NCI-H2171 (cell line): ENCODE measurements at regions not wholly inside any gene's neighbourhood (a gene's known extent, or its start where the extent isn't known, plus 50 kb on each side); places are given as distances from the start of the nearest gene placed in this dataset.
"Not testable (repeated sequence)": the region's sequence is repeated elsewhere in the genome, so short reads cannot be mapped to it uniquely, and the experiment has no call there.

ENCODE experiments used
- DNase-seq: peaks from one replicate; lab custom pipeline; 2025; lab: John Stamatoyannopoulos, UW

DNA sequence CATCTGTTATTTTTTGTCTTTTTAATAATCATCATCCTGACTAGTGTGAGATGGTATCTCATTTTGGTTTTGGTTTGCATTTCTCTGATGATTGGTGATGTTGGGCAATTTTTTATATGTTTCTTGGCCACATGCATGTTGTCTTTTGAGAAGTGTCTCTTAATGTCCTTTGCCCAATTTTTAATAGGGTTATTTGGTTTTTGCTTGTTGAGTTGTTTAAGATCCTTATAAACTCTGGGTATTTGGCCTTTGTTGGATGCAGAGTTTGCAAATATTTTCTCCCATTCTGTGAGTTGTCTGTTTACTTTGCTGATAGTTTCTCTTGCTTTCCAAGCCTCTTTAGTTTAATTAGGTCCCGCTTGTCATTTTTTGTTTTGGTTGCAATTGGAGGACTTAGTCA, 152.1 kb upstream of the MED14 start:
- DNase-seq, result no peak

DNA sequence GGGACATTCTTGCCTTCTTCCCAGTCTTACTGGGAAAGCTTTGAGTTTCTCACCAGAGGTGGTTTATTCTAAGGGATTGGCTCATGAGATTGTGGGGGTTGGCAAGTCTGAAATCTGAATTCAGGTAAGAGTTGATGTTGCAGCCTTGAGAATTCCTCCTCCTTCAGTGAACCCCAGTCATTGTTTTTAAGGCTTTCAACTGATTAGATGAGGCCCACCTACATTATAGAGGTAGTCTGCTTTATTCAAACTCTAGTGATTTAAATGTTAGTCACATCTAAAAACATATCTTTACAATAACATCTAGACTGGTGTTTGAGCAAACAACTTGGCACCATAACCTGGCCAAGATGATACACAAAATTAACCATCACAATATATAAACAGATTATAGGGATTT, 156.5 kb upstream of the MED14 start:
- DNase-seq, result no peak

DNA sequence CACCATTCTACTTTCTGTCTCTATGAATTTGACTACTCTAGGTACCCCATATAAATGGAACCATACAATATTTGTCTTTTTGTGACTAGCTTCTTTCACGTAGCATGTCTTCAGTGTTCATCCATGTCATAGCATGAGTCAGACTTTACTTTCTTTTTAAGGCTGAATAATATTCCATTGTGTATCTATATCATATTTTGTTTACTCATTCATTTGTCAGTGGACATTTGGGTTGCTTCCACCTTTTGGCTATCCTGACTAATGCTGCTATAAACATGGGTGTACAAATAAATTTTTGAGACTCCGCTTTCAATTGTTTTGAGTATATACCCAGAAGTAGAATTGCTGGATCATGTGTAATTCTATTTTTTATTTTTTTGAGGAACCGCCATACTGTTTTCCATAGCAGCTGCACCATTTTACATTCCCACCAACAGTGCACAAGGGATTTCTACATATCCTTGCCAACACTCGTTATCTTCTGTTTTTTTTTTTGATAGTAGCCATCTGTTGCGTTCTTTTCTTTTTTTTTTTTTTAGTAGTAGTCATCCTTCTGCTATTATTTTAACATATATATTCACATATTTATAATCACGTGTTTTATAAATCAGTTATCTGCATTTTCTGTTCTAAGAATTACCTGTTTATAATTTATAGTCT, 158.0 kb upstream of the MED14 start:
- DNase-seq, result peak; percentile 48

DNA sequence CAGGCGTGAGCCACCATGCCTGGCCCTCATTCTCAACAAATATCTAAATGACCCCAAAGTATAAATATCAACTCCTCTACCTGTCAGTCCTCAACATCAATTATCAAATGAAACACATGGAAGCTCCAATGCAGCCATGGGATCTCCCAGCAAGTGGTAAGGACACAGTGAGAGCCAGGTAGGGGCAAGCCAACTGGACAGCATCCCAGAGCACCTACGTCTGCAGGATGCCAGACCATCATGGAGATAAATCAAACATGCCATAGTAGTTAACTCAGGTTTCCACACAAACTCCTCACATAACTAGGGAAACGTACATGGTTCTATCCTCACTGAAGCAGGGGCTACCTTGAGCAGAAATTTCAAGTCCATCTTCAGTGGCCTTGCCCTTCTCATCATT, 159.9 kb upstream of the MED14 start:
- no peak for DNase-seq

DNA sequence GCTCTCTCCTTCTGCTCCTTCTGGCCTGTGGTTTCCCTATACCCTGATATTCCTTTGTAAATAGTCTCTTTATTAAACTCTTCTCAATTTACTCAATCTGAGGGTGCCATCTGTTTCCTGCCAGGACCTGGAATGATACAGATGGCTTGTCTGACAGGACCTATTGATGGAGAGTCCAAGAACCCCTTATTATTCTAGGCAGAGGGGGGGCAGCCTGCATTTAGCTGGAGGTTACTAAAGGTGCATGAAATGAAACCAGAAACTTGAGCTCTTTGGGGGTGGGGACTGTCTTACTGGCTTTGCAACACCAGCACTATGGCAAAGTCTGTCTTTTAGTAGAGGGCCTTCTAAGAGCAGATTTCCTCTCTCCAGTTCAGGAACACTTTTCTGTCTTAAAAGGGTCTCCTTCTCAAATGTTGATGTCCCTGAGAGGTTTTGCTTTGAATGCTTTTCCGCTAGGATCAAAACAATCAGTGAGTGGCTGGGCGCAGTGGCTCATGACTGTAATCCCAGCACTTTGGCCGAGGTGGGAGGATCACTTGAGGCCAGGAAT, 162.5 kb upstream of the MED14 start:
- peak; percentile 86 for DNase-seq

DNA sequence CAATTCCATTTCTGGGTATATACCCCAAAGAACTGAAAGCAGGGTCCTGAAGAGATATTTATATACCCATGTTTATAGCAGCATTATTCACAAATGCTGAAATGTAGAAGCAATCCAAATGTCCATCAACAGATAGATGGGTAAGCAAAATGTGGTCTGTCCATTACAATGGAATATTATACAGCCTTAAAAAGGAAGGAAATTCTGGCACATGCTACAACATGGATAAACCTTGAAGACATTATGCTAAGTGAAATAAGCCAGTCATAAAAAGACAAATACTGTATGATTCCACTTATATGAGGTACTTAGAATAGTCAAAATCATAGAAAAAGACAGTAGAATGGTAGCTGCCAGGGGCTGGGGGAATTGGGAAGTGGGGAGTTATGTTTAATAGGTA, 169.4 kb upstream of the MED14 start:
- not testable (repeated sequence) for DNase-seq

DNA sequence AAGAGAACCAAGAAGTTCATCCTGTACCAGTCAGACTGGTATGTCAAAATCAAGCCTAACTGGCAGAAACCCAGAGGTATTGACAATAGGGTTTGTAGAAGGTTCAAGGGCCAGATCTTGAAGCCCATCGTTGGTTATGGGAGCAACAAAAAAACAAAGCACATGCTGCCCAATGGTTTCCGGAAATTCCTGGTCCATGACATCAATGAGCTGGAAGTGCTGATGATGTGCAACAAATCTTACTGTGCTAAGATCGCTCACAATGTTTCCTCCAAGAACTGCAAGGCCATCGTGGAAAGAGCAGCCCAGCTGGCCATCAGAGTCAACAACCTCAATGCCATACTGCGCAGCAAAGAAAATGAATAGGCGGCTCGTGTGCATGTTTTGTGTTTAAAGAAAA, 172.7 kb upstream of the MED14 start:
- DNase-seq, result no peak

DNA sequence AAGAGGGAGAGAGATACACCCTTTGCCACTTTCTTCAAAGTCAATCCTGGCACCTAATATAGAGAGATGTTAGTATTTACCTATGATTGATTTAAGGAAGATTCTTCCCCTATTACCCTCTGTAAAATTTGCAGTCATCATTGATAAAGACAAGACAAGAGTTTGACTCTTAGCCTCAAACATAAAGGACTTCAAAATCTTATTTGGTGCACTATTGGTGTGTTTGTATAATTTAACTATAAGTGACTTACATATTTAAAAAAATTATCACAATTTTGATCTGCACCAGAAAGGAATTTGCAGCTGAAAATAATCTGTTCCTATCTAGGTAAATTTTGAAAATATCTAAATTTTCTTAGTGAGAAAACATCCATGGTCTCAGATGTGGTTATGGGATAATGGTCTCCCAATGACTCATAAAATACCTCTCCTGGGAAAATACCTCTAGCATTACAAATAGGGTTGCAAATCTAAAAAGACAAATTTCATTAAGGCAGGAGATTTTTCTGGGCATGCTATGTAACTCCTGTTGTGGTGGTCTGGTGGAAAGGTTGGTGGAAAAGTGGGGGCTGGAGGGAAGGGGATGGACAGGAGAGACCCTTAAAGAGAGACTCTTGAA, 173.6 kb upstream of the MED14 start:
- no peak for DNase-seq

DNA sequence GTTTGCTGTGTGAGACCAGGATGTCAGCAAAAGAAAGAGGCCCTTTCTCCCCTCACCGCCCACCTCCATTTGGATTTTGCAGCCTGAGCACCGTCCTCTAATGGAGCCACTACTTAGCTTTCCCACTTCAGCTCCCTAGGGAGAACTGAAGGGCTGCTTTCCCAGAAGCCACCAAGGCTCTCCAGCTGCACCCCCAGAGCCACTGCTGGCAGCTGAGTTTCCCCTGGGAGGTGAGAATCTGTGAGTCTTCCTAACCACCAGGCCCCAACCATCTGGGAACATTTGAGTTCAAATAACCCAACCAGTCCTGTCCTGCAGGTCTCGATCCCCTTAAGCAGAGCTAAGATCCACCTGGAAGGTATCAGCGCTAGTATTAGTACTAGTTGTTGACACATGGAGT, 173.1 kb upstream of the USP9X start:
- peak; percentile 91 for DNase-seq

DNA sequence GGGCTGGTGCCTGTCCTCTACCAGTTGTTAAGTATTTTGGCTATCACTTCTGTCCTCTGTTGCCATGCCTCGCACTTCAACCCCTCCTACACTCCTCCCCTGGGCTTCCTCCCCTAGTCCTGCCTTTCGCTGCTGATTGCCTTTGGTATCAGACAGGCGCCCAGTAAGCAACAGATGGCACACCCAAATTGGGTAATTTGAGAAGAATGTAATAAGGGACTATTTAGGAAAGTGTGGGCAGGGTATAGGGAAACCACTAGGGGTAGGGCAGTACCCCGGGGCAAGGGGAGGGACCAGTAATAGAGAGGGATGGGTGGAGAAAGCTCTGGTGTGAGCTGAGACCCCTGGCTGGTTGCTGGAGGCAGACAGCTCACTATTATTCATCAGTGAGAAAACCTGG, 172.7 kb upstream of the USP9X start:
- peak; percentile 84 for DNase-seq

DNA sequence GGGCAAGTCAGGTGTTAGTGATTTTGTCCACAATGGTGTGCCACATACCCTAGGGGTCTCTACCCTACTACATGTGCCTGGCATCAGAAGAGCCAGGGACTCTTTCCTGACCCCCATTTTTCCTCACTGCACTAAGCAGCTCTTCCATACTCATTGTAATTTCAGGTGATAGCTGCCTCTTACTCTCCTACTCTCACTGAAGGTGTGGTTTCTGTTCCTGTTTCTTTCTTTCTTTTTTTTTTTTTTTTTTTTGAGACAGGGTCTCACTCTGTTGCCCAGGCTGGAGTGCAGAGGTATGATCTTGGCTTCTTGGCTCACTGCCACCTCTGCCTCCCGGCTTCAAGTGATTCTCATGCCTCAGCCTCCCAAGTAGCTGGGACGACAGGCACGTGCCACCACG, 164.9 kb upstream of the USP9X start:
- DNase-seq, result no peak

DNA sequence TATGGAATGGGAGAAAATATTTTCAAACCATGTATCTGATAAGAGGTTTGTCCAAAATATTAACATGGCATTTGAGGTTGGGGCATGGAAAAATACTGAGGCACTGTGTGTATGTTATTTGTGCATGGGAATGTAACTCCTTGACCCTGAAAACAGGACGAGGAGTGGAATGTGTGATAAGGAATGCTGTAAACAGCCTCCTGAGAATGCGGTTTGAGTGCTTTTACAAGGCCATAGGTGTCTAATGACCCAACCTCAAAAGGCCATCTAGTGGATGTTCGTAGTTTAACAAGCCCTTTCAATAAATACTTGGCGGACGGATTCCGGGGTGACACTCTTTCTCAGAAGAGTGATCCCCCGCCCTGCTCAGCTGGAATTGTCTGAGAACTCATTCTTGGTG, 162.9 kb upstream of the USP9X start:
- DNase-seq, result no peak

DNA sequence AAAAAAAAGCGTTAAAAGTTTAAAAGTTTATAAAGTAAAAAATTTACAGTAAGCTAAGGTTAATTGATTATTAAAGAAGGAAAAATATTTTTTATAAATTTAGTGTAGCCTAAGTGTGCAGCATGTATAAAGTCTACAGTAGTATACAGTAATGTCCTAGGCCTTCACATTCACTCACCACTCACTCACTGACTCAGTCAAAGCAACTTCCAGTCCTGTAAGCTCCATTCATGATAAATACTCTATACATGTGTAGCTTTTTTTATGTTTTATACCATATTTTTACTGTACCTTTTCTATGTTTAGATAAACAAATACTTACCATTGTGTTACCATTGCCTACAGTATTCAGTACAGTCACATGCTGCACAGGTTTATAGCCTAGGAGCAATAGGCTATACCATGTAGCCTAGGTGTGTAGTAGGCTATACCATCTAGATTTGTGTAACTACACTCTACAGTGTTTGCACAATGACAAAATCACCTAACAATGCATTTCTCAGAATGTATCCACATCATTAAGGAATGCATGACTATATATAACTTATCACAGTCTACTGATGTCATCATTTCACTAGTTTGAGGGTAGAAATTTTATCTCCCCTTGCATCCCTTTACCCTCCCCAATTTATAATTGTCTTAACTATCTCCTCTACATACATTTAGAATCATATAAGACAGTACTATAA, 158.4 kb upstream of the USP9X start:
- DNase-seq, result not testable (repeated sequence)

DNA sequence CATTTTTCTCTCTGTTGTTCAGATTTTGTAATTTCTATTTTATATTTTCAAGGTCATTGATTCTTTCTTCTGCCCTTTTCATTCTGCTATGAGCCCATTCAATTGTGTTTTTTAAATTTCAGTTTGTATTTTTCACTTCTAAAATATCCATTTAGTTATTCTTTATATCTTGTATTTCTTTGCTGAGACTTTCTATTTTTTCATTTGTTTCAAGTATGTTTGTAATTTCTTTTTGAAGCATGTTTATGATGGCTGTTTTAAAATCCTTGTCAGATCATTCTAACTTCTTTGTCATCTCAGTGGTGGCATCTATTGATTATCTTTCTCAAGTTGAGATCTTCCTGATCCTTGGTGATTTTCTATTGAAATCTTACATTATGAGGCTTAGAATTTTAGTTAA, 157.2 kb upstream of the USP9X start:
- DNase-seq, result no peak

DNA sequence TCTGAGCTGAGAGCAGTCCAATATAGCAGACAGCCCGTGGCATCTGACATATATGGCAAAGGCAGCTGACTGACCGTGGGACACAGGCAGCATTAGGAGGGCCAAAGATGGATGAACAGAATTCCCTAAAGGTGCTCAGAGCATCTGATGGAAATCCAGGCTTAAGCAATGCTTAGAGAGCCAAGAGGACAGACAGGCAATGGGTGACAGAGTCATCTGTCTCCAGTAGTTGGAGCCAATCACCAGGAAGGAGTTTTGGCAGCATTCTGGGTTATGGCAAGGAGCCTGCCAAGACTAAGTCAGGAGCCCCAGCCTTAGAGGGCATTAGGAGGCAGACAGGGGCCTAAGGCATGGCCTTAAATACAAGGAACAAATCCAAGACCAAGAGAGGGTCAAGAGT, 153.3 kb upstream of the USP9X start:
- no peak for DNase-seq

DNA sequence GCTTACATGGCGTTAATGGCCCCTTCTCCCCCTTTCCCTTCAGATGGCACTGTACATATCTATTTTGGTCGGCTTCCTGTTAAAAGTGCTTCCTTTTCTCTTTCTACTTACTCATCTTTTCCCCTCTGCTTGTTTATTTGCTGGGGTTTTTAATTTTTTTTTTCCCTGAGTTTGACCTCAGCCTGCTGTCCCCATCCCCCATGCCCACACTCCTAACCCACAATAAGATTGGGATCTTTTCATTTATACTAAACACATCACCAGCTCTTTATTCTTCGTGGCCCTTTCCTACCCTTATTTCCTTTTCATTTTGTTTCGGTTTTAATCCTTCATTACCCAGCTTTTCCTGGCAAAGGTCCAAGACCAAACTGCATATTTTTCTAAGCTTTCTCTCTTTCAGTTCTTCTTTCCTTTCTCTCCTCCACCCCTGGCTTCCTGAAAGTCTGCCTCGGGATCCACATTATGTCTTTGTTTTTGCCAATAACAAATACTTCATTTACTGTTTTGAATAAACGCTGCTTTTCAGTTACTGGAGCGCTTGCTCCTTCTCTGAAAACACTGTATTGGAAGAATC, 152.0 kb upstream of the USP9X start:
- DNase-seq, result no peak

DNA sequence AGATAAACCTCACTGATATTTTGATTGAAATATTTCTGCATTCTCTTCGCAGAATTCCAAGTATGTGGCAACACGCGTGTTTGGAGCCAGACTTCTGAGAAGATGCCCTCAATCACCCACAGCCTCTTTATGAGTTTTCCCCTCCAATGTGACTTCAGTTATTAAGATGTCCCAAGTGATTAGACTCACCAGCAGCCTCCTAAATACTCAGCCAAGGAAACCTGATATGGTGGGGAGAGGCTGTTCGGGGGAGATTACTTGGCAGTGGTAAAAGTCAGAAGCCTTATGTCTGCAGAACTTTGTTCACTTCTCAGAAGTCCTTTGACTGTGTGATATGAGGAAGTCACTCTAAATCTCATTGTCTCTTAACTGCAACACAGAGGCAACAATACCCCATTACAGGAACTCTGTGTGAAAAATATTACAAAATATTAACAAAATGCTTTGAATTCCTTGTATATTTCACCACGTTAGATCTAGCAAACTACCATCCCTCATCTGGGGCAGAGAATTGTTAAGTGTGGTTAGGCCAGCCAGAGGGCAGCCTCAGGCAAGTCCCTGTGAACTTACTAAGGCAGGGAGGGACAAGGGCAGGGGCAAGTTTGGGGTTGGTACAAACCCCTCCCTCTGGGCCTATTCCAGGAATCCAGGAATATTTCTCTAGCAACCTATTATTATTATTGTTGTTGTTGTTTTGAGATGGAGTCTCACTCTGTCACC, 151.4 kb upstream of the USP9X start:
- peak; percentile 33 for DNase-seq

DNA sequence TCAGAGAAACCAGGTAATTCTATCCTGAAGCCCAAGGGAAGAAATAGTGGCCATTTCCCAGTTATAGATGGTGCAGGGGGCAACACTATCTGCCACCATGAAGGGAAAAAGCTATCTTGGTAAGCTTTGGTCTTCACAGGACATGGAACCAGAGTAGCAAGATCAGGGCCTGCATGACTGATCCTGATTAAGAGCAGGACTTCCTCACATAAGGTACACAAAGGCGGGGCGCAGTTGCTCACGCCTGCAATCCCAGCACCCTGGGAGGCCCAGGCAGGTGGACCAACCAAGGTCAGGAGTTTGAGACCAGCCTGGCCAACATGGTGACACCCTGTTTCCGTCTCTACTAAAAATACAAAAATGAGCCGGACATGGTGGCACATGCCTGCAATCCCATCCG, 148.4 kb upstream of the USP9X start:
- no peak for DNase-seq

DNA sequence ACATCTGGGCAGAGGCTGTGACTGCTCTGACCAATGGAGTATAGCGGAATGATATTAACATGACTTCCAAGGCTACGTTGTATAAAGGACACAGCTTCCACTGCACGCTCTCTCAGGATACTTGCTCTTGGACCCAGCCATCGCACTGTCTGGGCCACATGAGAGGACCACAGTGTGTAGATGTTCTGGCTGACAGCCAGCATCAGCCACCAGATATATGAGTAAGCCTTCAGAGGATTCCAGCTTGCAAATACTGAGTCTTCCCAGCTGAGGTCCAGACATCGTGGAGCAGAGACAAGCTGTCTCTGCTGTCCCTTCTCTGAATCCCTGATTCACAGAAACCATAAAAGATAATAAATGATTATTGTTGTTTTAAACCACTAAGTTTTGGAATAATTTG, 146.8 kb upstream of the USP9X start:
- DNase-seq, result no peak

DNA sequence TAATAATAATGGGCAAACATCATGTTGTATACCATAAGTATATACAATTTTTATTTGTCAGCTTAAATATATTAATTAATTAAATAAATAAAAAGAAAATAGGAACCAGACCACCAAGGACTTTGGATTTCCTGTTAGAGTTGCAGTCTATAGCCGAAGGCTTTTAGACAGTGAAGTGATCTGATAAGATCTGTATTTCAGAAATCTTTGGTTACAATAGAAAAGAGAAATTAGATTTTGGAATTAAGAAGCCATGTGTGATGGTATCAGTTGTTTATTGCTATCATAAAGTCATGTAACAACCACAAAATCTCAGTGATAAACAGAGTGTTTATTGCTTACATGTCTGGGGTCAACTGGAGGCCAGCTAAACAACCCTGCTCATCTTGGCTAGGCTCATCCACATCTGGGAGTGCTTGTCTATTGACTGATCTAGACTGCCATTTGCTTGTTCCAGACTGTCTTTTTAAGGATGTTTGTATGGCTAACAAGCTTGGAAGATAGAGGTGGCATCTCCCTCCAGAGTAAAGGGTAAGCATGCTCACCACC, 142.1 kb upstream of the USP9X start:
- DNase-seq, result no peak

DNA sequence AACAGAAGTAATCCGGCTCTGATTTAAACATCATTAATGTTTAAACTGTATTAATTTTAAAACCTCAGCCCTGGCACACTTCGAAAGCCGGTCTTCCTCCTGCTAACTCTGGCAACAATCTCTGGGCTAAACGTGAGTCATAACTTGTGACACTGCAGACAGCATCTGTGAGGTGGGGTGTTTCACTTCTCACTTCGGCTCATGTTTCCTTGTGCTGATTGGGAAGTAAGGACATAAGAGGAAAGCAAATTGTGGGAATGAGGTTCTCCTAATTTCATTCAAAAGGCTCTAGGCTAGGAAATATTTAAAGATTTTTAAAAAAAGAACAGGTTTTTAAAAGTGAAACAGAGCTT, 139.9 kb upstream of the USP9X start:
- peak; percentile 44 for DNase-seq

DNA sequence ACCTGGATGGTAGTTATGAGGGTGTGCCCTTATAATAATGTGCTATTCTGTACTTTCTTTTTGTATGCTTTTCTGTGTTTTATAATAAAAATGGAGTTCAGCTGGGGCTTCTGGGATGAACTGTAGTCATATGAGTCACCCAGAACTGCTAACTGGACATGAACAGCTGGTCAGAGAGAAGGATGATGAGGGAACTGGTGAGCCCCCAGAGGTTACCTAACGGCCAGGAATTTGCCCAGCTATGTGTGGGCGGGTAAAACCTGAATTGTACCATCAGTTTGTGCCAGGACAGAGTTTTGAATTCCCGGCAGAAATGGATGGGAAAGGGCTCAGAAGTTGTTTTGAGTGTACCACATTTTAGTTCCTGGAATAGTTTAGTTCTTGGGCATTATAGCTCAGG, 138.0 kb upstream of the USP9X start:
- DNase-seq, result no peak
